WTC11 (cell line): ENCODE measurements at regions not wholly inside any gene's neighbourhood (a gene's known extent, or its start where the extent isn't known, plus 50 kb on each side); places are given as distances from the start of the nearest gene placed in this dataset.

Experiments
- ESRRA ChIP-seq: sonication (generic); formaldehyde crosslinking; IDR thresholded peaks from 2 replicates; pipeline ENCODE4 v1.8.1; 2022; ENCODE audit warnings: mild to moderate bottlenecking, missing genetic modification reagents, borderline replicate concordance
- ETV6 ChIP-seq: sonication (generic); formaldehyde crosslinking; IDR thresholded peaks from 2 replicates; pipeline ENCODE4 v1.8.1; 2022; ENCODE audit warnings: mild to moderate bottlenecking, missing genetic modification reagents
- KAT7 ChIP-seq: sonication (generic); formaldehyde crosslinking; IDR thresholded peaks from 2 replicates; pipeline ENCODE4 v1.8.1; 2023; ENCODE audit warnings: missing genetic modification reagents, mild to moderate bottlenecking, borderline replicate concordance
- NFATC4 ChIP-seq: fragments of 250-450 bp; sonication (Bioruptor Pico); IDR thresholded peaks from 2 replicates; pipeline ENCODE4 v1.9.0; 2021; ENCODE audit warnings: mild to moderate bottlenecking
- SMAD3 ChIP-seq: sonication (generic); formaldehyde crosslinking; IDR thresholded peaks from 2 replicates; pipeline ENCODE4 v1.8.0; 2022; ENCODE audit warnings: missing genetic modification reagents, mild to moderate bottlenecking, borderline replicate concordance
- TF ChIP-seq, protein P1 (sequence below): sonication (generic); formaldehyde crosslinking; IDR thresholded peaks from 2 replicates; pipeline ENCODE4 v1.8.0; 2022; ENCODE audit warnings: mild to moderate bottlenecking, missing genetic modification reagents
- TF ChIP-seq, protein P2 (sequence below): fragments of 200-600 bp; IDR thresholded peaks from 2 replicates; pipeline ENCODE4 v1.8.0; 2022; ENCODE audit warnings: antibody characterized with exemption

DNA sequence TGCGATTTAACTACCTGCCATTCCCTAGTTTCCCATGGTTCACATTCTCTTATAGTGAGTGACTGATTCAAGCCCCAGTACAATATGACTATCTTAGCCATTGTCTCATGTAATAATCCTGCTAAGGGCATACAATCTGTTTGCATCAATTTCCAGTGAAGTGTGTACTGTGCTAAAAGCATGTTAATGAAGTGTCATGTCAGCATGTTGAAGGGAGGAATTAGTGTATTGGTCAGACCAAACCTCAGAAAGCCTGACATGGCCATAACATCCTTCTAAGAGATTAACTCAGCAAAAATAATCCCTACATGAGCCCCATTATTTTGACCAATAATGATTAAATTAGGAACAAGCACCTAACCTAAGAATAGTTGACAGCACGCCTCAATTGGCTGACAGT, 442.4 kb downstream of the ENC1 start:
- TF ChIP-seq, protein P1, sequence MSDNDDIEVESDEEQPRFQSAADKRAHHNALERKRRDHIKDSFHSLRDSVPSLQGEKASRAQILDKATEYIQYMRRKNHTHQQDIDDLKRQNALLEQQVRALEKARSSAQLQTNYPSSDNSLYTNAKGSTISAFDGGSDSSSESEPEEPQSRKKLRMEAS (CRISPR knock-in tag), result no peak
- no peak for TF ChIP-seq ESRRA (CRISPR knock-in tag)
- TF ChIP-seq NFATC4, result no peak
- TF ChIP-seq KAT7, result no peak
- TF ChIP-seq, protein P2, sequence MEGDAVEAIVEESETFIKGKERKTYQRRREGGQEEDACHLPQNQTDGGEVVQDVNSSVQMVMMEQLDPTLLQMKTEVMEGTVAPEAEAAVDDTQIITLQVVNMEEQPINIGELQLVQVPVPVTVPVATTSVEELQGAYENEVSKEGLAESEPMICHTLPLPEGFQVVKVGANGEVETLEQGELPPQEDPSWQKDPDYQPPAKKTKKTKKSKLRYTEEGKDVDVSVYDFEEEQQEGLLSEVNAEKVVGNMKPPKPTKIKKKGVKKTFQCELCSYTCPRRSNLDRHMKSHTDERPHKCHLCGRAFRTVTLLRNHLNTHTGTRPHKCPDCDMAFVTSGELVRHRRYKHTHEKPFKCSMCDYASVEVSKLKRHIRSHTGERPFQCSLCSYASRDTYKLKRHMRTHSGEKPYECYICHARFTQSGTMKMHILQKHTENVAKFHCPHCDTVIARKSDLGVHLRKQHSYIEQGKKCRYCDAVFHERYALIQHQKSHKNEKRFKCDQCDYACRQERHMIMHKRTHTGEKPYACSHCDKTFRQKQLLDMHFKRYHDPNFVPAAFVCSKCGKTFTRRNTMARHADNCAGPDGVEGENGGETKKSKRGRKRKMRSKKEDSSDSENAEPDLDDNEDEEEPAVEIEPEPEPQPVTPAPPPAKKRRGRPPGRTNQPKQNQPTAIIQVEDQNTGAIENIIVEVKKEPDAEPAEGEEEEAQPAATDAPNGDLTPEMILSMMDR, result no peak
- TF ChIP-seq ETV6 (CRISPR knock-in tag), result no peak
- TF ChIP-seq SMAD3 (CRISPR knock-in tag), result no peak
